Endothelial cell (in vitro differentiated cells): ENCODE measurements at regions not wholly inside any gene's neighbourhood (a gene's known extent, or its start where the extent isn't known, plus 50 kb on each side); places are given as distances from the start of the nearest gene placed in this dataset.

ENCODE experiments used
- DNase-seq: peaks from one replicate; pipeline ENCODE4 v3.0.0; 2021; ENCODE audit warnings: low spot score
- H3K27ac Mint-ChIP-seq: one replicate; pipeline ENCODE4 v1.8.0; 2021; ENCODE audit warnings: mixed read lengths, inconsistent platforms; ENCODE audit not compliant: unreplicated experiment
- H3K27me3 Mint-ChIP-seq: one replicate; pipeline ENCODE4 v1.8.0; 2021; ENCODE audit warnings: mild to moderate bottlenecking, moderate library complexity, mixed read lengths, inconsistent platforms; ENCODE audit not compliant: unreplicated experiment
- H3K36me3 Mint-ChIP-seq: one replicate; pipeline ENCODE4 v1.8.0; 2021; ENCODE audit warnings: mild to moderate bottlenecking, low read depth, mixed read lengths, inconsistent platforms; ENCODE audit not compliant: unreplicated experiment
- H3K4me1 Mint-ChIP-seq: one replicate; pipeline ENCODE4 v1.8.0; 2021; ENCODE audit warnings: mild to moderate bottlenecking, mixed read lengths, inconsistent platforms; ENCODE audit not compliant: unreplicated experiment
- H3K4me3 Mint-ChIP-seq: one replicate; pipeline ENCODE4 v1.8.0; 2021; ENCODE audit warnings: mild to moderate bottlenecking, mixed read lengths, inconsistent platforms; ENCODE audit not compliant: unreplicated experiment
- H3K9me3 Mint-ChIP-seq: one replicate; pipeline ENCODE4 v1.8.0; 2021; ENCODE audit warnings: mixed read lengths, inconsistent platforms; ENCODE audit not compliant: unreplicated experiment
- CTCF ChIP-seq: fragments of 200-600 bp; sonication (generic); IDR thresholded peaks from one replicate; pipeline ENCODE4 v1.5.0; 2021; ENCODE audit warnings: antibody characterized with exemption; ENCODE audit not compliant: unreplicated experiment

- no peaks in the 10 kb centered on the region for H3K4me1 Mint-ChIP-seq
- H3K4me3 Mint-ChIP-seq: no peak overlapping the region
- H3K36me3 Mint-ChIP-seq: no peaks in the 10 kb centered on the region
- no peak for DNase-seq
- H3K27ac Mint-ChIP-seq: no peak overlapping the region
- no peak for TF ChIP-seq CTCF
- H3K27me3 Mint-ChIP-seq: peaks cover 3% of the 10 kb centered on the region
- no peaks in the 10 kb centered on the region for H3K9me3 Mint-ChIP-seq
Observed at GRCh38 chr13:39970177-39970846, 314.9 kb downstream of the COG6 start.

GRCh38 chr13:39971526-39971925 is 316.1 kb downstream of the COG6 start:
- no peaks in the 10 kb centered on the region for H3K36me3 Mint-ChIP-seq
- no peaks in the 10 kb centered on the region for H3K4me1 Mint-ChIP-seq
- no peak for TF ChIP-seq CTCF
- no peaks in the 10 kb centered on the region for H3K9me3 Mint-ChIP-seq
- no peak for DNase-seq
- peaks cover 3% of the 10 kb centered on the region for H3K27me3 Mint-ChIP-seq
- H3K4me3 Mint-ChIP-seq: no peak overlapping the region
- no peak overlapping the region for H3K27ac Mint-ChIP-seq

GRCh38 chr13:39976481-39976880 is 321.0 kb downstream of the COG6 start:
- no peaks in the 10 kb centered on the region for H3K4me1 Mint-ChIP-seq
- H3K27ac Mint-ChIP-seq: no peak overlapping the region
- no peaks in the 10 kb centered on the region for H3K9me3 Mint-ChIP-seq
- H3K4me3 Mint-ChIP-seq: no peak overlapping the region
- TF ChIP-seq CTCF: no peak
- DNase-seq: no peak
- peaks cover 2% of the 10 kb centered on the region for H3K27me3 Mint-ChIP-seq
- no peaks in the 10 kb centered on the region for H3K36me3 Mint-ChIP-seq

- no peak for TF ChIP-seq CTCF
- Mint-ChIP-seq H3K27ac (no peak overlapping the region), H3K27me3 (no peaks in the 10 kb centered on the region), H3K4me1 (no peaks in the 10 kb centered on the region), H3K9me3 (no peaks in the 10 kb centered on the region), H3K36me3 (no peaks in the 10 kb centered on the region), H3K4me3 (no peak overlapping the region)
- DNase-seq: no peak
Observed at GRCh38 chr13:39981056-39981455, 325.6 kb downstream of the COG6 start.

- Mint-ChIP-seq H3K9me3 (no peaks in the 10 kb centered on the region), H3K36me3 (no peaks in the 10 kb centered on the region), H3K27me3 (no peaks in the 10 kb centered on the region), H3K4me1 (no peaks in the 10 kb centered on the region), H3K27ac (no peak overlapping the region), H3K4me3 (no peak overlapping the region)
- no peak for TF ChIP-seq CTCF
- DNase-seq: no peak
Observed at GRCh38 chr13:39982745-39983144, 327.3 kb downstream of the COG6 start.
